ENCODE measurements at regions not wholly inside any gene's neighbourhood (a gene's known extent, or its start where the extent isn't known, plus 50 kb on each side); places are given as distances from the start of the nearest gene placed in this dataset.

- TF ChIP-seq, protein P1, sequence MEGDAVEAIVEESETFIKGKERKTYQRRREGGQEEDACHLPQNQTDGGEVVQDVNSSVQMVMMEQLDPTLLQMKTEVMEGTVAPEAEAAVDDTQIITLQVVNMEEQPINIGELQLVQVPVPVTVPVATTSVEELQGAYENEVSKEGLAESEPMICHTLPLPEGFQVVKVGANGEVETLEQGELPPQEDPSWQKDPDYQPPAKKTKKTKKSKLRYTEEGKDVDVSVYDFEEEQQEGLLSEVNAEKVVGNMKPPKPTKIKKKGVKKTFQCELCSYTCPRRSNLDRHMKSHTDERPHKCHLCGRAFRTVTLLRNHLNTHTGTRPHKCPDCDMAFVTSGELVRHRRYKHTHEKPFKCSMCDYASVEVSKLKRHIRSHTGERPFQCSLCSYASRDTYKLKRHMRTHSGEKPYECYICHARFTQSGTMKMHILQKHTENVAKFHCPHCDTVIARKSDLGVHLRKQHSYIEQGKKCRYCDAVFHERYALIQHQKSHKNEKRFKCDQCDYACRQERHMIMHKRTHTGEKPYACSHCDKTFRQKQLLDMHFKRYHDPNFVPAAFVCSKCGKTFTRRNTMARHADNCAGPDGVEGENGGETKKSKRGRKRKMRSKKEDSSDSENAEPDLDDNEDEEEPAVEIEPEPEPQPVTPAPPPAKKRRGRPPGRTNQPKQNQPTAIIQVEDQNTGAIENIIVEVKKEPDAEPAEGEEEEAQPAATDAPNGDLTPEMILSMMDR (IDR thresholded peaks at IDR 0.05): no peak
- no peak for TF ChIP-seq POLR2A (IDR thresholded peaks at IDR 0.05; ENCODE audit: low read length)
- no peak for TF ChIP-seq ZSCAN20 (CRISPR knock-in tag; IDR thresholded peaks at IDR 0.05)
- TF ChIP-seq, protein P2, sequence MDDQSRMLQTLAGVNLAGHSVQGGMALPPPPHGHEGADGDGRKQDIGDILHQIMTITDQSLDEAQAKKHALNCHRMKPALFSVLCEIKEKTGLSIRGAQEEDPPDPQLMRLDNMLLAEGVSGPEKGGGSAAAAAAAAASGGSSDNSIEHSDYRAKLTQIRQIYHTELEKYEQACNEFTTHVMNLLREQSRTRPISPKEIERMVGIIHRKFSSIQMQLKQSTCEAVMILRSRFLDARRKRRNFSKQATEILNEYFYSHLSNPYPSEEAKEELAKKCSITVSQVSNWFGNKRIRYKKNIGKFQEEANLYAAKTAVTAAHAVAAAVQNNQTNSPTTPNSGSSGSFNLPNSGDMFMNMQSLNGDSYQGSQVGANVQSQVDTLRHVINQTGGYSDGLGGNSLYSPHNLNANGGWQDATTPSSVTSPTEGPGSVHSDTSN (IDR thresholded peaks at IDR 0.05): no peak
- no peak for TF ChIP-seq BHLHE40 (IDR thresholded peaks at IDR 0.05; ENCODE audit: low read depth, low read length)
- TF ChIP-seq EP300 (IDR thresholded peaks at IDR 0.05): no peak
- TF ChIP-seq RFX5 (IDR thresholded peaks at IDR 0.05): no peak
- no peak for TF ChIP-seq CBX8 (IDR thresholded peaks at IDR 0.05)
- no peak for TF ChIP-seq HMGXB4 (CRISPR knock-in tag; IDR thresholded peaks at IDR 0.05; ENCODE audit: borderline replicate concordance)
- TF ChIP-seq RCOR1 (IDR thresholded peaks at IDR 0.05; ENCODE audit: low read depth, low read length): no peak
- TF ChIP-seq ZNF302 (CRISPR knock-in tag; IDR thresholded peaks at IDR 0.05): no peak
- TF ChIP-seq FOSL2 (IDR thresholded peaks at IDR 0.05): no peak
- TF ChIP-seq FOSL2 (CRISPR knock-in tag; IDR thresholded peaks at IDR 0.05): no peak
- no peak for TF ChIP-seq CBX2 (IDR thresholded peaks at IDR 0.05; ENCODE audit: borderline replicate concordance, low read depth)
- TF ChIP-seq RAD21 (conservative IDR thresholded peaks at IDR 0.05 in 1 of 2, IDR thresholded peaks at IDR 0.05 in 1 of 2): no peak
Observed at GRCh38 chr15:26455828-26456227, 317.0 kb downstream of the GABRB3 start.

All from A549 (cell line).